MM.1S (cell line): ENCODE measurements at regions not wholly inside any gene's neighbourhood (a gene's known extent, or its start where the extent isn't known, plus 50 kb on each side); places are given as distances from the start of the nearest gene placed in this dataset.

ENCODE experiments used
- DNase-seq: peaks from one replicate; pipeline ENCODE4 v3.0.0-alpha.2; 2015
- H2AFZ ChIP-seq: fragments of 300-600 bp; sonication (generic); 2 replicates; pipeline ENCODE4 v1.6.0; 2016; ENCODE audit warnings: antibody characterized with exemption, low read length
- H3F3A ChIP-seq: fragments of 300-600 bp; sonication (generic); 2 replicates; pipeline ENCODE4 v1.6.1; 2016; ENCODE audit warnings: mild to moderate bottlenecking, antibody characterized with exemption, low read length, moderate library complexity, mixed read lengths; ENCODE audit not compliant: insufficient read depth
- H3K27ac ChIP-seq: fragments of 300-600 bp; sonication (generic); 2 replicates; pipeline ENCODE4 v1.5.1; 2016; ENCODE audit warnings: mild to moderate bottlenecking, low read length
- H3K27me3 ChIP-seq: fragments of 300-600 bp; sonication (generic); replicated peaks from 2 replicates; pipeline ENCODE4 v1.6.0; 2016; ENCODE audit warnings: low read length; ENCODE audit not compliant: insufficient read depth
- H3K36me3 ChIP-seq: fragments of 300-600 bp; sonication (generic); replicated peaks from 2 replicates; pipeline ENCODE4 v1.6.1; 2016; ENCODE audit warnings: mild to moderate bottlenecking, low read length, mixed read lengths; ENCODE audit not compliant: insufficient read depth
- H3K4me1 ChIP-seq: fragments of 300-600 bp; sonication (generic); 2 replicates; pipeline ENCODE4 v1.6.1; 2016; ENCODE audit warnings: low read length, mixed read lengths
- H3K4me2 ChIP-seq: fragments of 300-600 bp; sonication (generic); 2 replicates; pipeline ENCODE4 v1.6.0; 2016; ENCODE audit warnings: low read depth, low read length
- H3K4me3 ChIP-seq: fragments of 300-600 bp; sonication (generic); 2 replicates; pipeline ENCODE4 v1.5.1; 2016; ENCODE audit warnings: low read length, mixed read lengths
- H3K79me2 ChIP-seq: fragments of 300-600 bp; sonication (generic); 2 replicates; pipeline ENCODE4 v1.6.1; 2016; ENCODE audit warnings: mixed run types, low read length, mixed read lengths
- H3K9ac ChIP-seq: fragments of 300-600 bp; sonication (generic); 2 replicates; pipeline ENCODE4 v1.6.1; 2016; ENCODE audit warnings: low read length, mixed read lengths
- H3K9me2 ChIP-seq: fragments of 300-600 bp; sonication (generic); replicated peaks from 2 replicates; pipeline ENCODE4 v1.6.1; 2016; ENCODE audit warnings: mild to moderate bottlenecking, low read length, mixed read lengths; ENCODE audit not compliant: insufficient read depth
- H3K9me3 ChIP-seq: fragments of 300-600 bp; sonication (generic); replicated peaks from 2 replicates; pipeline ENCODE4 v1.6.1; 2016; ENCODE audit warnings: mild to moderate bottlenecking, low read length, mixed read lengths; ENCODE audit not compliant: insufficient read depth
- H4K20me1 ChIP-seq: fragments of 300-600 bp; sonication (generic); 2 replicates; pipeline ENCODE4 v1.6.1; 2016; ENCODE audit warnings: mild to moderate bottlenecking, low read length, moderate library complexity, mixed read lengths; ENCODE audit not compliant: insufficient read depth
- EZH2 ChIP-seq: fragments of 300-600 bp; sonication (generic); optimal IDR thresholded peaks from 2 replicates; pipeline ENCODE3; 2017; ENCODE audit warnings: low read depth, mild to moderate bottlenecking, antibody characterized with exemption, low read length, mixed read lengths
- EZH2phosphoT487 ChIP-seq: fragments of 300-600 bp; sonication (generic); IDR thresholded peaks from 2 replicates; pipeline ENCODE4 v1.6.1; 2018; ENCODE audit warnings: antibody characterized with exemption, low read length
- TF ChIP-seq, protein P1 (sequence below): fragments of 300-600 bp; sonication (generic); IDR thresholded peaks from 2 replicates; pipeline ENCODE4 v1.5.1; 2016; ENCODE audit warnings: antibody characterized with exemption, low read length, mixed read lengths

DNA sequence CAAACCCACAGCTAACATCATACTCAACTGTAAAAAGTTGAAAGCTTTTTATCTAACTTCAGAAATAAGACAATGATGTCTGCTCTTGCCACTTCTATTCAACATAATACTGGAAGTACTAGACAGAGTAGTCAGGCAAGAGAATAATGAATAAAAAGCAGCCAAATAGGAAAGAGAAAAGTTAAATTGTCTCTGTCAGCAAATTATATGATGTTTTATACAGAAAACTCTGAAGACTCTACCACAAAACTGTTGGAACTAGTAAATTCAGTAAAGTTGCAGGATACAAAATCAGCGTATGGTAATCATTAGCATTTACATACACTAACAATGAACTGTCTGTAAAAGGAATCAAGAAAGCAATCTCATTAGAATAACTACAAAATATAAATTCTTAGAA lies 752.9 kb upstream of the CT83 start:
- H3K36me3 ChIP-seq: no peaks in the 10 kb centered on the region
- TF ChIP-seq EZH2phosphoT487 (no peak), EZH2 (no peak)
- TF ChIP-seq, protein P1, sequence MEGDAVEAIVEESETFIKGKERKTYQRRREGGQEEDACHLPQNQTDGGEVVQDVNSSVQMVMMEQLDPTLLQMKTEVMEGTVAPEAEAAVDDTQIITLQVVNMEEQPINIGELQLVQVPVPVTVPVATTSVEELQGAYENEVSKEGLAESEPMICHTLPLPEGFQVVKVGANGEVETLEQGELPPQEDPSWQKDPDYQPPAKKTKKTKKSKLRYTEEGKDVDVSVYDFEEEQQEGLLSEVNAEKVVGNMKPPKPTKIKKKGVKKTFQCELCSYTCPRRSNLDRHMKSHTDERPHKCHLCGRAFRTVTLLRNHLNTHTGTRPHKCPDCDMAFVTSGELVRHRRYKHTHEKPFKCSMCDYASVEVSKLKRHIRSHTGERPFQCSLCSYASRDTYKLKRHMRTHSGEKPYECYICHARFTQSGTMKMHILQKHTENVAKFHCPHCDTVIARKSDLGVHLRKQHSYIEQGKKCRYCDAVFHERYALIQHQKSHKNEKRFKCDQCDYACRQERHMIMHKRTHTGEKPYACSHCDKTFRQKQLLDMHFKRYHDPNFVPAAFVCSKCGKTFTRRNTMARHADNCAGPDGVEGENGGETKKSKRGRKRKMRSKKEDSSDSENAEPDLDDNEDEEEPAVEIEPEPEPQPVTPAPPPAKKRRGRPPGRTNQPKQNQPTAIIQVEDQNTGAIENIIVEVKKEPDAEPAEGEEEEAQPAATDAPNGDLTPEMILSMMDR: no peak

DNA sequence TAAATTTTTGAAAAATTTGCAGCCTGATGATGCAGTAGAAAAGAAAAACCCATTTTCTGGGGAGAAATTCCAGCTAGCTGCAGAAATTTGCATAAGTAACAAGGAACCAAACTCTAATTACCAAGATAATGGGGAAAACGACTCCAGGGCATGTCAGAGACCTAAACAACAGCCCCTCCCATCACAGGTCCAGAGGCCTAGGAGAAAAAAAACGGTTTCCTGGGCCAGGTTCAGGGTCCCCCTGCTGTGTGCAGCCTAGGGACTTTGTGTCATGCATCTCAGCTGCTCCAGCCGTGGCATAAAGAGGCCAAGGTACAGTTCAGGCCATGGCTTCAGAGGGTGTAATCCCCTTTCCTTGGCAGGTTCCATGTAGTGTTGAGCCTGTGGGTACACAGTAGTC lies 733.7 kb upstream of the CT83 start:
- H3K36me3 ChIP-seq: no peaks in the 10 kb centered on the region
- no peaks in the 10 kb centered on the region for H3K9me2 ChIP-seq
- no peaks in the 10 kb centered on the region for H3K27me3 ChIP-seq
- no peaks in the 10 kb centered on the region for H3K79me2 ChIP-seq
- no peak overlapping the region for H3K4me3 ChIP-seq
- no peak overlapping the region for H2AFZ ChIP-seq
- H3F3A ChIP-seq: no peaks in the 10 kb centered on the region
- no peak overlapping the region for H3K27ac ChIP-seq
- no peak for TF ChIP-seq EZH2phosphoT487
- no peak for TF ChIP-seq EZH2
- TF ChIP-seq, protein P1: no peak
- H4K20me1 ChIP-seq: no peaks in the 10 kb centered on the region
- H3K4me1 ChIP-seq: no peaks in the 10 kb centered on the region
- H3K4me2 ChIP-seq: no peak overlapping the region
- no peak for DNase-seq
- no peak overlapping the region for H3K9ac ChIP-seq
- no peaks in the 10 kb centered on the region for H3K9me3 ChIP-seq

More for the DNA sequence above, 752.9 kb upstream of the CT83 start:
- no peaks in the 10 kb centered on the region for H3K9me2 ChIP-seq
- no peak overlapping the region for H3K4me3 ChIP-seq
- no peak overlapping the region for H2AFZ ChIP-seq
- H3K9ac ChIP-seq: no peak overlapping the region
- no peaks in the 10 kb centered on the region for H3F3A ChIP-seq
- H3K79me2 ChIP-seq: no peaks in the 10 kb centered on the region
- no peak for DNase-seq
- no peaks in the 10 kb centered on the region for H3K27me3 ChIP-seq
- no peaks in the 10 kb centered on the region for H3K9me3 ChIP-seq
- no peak overlapping the region for H3K4me2 ChIP-seq
- no peaks in the 10 kb centered on the region for H3K4me1 ChIP-seq
- H3K27ac ChIP-seq: no peak overlapping the region
- no peaks in the 10 kb centered on the region for H4K20me1 ChIP-seq

DNA sequence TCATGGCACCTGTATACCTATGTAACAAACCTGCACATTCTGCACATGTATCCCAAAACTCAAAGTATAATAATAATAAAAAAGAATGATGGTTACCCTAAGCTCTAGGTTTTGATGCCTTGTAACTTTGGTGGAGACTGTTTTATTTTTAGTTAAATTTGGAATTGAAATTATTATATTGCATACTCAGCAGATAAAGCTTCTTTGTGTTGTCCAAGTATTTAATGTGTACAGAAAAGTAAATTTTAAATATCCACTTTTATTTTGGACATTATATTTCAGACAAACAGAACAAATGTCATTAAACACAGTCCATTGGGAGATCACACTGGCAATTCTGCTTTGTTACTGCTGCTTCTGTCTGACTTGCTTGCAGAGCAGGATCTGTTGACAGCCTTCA lies 684.5 kb upstream of the CT83 start:
- no peaks in the 10 kb centered on the region for H3K9me3 ChIP-seq
- TF ChIP-seq EZH2phosphoT487 (no peak), EZH2 (no peak)
- TF ChIP-seq, protein P1: no peak
- H3K9me2 ChIP-seq: no peaks in the 10 kb centered on the region
- H3K9ac ChIP-seq: no peak overlapping the region
- no peaks in the 10 kb centered on the region for H3K36me3 ChIP-seq
- H2AFZ ChIP-seq: no peak overlapping the region
- H3K79me2 ChIP-seq: no peaks in the 10 kb centered on the region
- no peak for DNase-seq
- H3K27me3 ChIP-seq: no peaks in the 10 kb centered on the region
- H3K4me3 ChIP-seq: no peak overlapping the region
- no peak overlapping the region for H3K4me2 ChIP-seq
- H3K4me1 ChIP-seq: no peaks in the 10 kb centered on the region
- no peaks in the 10 kb centered on the region for H3F3A ChIP-seq
- no peak overlapping the region for H3K27ac ChIP-seq
- no peaks in the 10 kb centered on the region for H4K20me1 ChIP-seq

DNA sequence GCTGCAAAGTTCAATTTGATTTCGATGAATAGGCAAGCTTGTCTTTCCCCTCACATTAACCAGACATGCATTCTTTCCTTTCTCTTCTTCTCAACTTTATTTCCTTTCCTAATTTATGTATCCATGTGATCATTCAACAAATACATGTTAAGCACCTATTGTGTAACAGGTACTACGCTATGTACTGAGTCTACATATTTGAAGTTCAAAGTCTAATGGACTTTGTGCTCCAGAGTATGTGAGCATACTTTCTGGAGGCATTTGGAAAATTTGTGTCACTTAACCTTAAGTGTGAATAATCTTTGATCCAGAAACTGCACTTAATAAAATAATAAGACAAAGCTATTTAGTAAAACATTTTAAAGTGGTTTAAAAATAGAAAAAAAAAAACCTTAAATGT lies 675.3 kb upstream of the CT83 start:
- Histone ChIP-seq H3F3A (no peaks in the 10 kb centered on the region), H3K4me1 (no peaks in the 10 kb centered on the region), H3K9ac (no peak overlapping the region), H4K20me1 (no peaks in the 10 kb centered on the region), H3K27me3 (no peaks in the 10 kb centered on the region), H3K36me3 (no peaks in the 10 kb centered on the region), H3K4me2 (no peak overlapping the region), H3K79me2 (no peaks in the 10 kb centered on the region), H2AFZ (no peak overlapping the region), H3K27ac (no peak overlapping the region), H3K4me3 (no peak overlapping the region), H3K9me2 (no peaks in the 10 kb centered on the region), H3K9me3 (no peaks in the 10 kb centered on the region)
- TF ChIP-seq, protein P1: no peak
- TF ChIP-seq EZH2 (no peak), EZH2phosphoT487 (no peak)
- DNase-seq: no peak
